ENCODE measurements at regions not wholly inside any gene's neighbourhood (a gene's known extent, or its start where the extent isn't known, plus 50 kb on each side); places are given as distances from the start of the nearest gene placed in this dataset.

DNA sequence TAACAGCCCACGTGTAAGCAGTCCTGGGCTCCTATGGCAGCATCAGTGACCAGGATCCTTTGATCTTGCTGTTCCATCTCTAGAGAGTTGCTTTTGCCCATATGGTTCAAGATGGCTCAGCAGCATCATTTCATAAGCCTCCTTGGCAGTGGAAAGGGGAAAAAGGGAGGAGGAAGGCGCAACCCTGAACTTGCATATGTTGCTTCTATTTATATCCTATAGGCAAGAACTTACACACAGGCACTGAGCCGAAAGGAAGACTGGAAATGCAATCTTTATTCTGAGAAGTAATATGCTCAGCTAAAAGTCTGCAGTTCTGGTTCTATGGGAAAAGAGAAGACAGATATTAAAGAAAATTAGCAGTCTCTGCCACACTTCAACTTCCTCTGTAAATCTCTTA is 167.7 kb upstream of the PLXNC1 start:
- TF ChIP-seq, protein P1, sequence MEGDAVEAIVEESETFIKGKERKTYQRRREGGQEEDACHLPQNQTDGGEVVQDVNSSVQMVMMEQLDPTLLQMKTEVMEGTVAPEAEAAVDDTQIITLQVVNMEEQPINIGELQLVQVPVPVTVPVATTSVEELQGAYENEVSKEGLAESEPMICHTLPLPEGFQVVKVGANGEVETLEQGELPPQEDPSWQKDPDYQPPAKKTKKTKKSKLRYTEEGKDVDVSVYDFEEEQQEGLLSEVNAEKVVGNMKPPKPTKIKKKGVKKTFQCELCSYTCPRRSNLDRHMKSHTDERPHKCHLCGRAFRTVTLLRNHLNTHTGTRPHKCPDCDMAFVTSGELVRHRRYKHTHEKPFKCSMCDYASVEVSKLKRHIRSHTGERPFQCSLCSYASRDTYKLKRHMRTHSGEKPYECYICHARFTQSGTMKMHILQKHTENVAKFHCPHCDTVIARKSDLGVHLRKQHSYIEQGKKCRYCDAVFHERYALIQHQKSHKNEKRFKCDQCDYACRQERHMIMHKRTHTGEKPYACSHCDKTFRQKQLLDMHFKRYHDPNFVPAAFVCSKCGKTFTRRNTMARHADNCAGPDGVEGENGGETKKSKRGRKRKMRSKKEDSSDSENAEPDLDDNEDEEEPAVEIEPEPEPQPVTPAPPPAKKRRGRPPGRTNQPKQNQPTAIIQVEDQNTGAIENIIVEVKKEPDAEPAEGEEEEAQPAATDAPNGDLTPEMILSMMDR (conservative IDR thresholded peaks at IDR 0.05; ENCODE audit: low read length): no peak
- TF ChIP-seq EZH2phosphoT487 (IDR thresholded peaks at IDR 0.05; ENCODE audit: borderline replicate concordance): no peak

All from Loucy (cell line).